ENCODE measurements at regions not wholly inside any gene's neighbourhood (a gene's known extent, or its start where the extent isn't known, plus 50 kb on each side); places are given as distances from the start of the nearest gene placed in this dataset.

DNA sequence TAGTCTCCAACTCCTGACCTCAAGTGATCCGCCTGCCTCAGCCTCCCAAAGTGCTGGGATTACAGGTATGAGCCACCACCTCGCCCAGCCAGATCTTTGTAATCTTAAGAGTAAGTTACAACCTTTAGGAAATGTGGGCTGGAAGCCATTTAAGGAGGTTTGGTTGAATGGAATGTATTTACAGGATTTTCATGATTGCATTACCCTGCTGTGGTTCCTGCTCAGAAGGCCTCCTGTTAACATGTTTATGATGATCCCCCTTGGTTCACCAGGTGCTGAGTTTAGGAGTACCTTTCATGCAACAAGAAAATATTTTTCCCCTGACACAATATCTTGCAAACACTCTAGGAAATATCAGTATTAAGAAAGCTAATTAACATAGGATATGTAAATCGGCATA, 187.4 kb upstream of the SH3BP4 start:
- DNase-seq (ENCODE audit: low spot score): no peak

DNA sequence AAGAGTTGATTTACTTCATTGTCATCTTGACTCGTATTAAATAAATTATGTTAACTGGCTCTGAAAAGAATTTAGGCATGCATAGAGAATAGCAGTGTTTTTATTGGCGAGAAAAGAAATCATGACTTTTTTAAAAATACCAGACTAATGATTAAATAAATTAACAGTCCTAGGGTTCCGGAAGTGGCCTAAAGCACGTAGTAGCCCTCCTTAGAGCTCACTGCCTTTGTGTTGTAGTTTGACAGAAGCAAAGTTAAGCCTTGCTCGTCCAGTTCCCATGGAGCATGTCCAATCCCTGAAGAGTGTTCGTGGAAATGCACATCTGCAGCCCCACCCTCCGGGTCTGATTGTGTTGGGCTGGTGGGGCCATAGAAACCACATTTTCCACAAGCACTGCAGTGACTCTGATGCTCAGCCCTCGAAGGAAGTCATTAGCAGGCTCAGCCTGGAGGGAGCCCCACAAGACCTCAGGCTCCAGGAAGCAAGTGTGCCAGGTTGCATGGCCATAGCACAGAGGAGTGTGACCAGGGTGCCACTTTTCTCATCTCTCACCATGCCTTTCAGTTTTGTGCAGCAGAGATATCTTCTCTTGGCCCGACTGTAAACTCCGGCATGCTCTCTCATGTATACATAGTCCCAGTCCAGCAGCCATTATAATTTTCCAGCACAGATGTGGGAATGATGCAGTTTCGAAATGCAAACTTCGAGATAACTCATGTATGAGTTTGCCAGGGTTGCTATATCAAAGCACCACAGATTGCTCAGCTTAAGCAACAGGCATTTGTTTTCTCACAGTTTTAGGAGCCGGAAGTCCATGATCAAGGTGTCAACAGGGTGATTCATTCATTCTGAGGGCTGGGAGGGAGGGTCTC, 188.6 kb upstream of the SH3BP4 start:
- DNase-seq (ENCODE audit: low spot score): no peak

DNA sequence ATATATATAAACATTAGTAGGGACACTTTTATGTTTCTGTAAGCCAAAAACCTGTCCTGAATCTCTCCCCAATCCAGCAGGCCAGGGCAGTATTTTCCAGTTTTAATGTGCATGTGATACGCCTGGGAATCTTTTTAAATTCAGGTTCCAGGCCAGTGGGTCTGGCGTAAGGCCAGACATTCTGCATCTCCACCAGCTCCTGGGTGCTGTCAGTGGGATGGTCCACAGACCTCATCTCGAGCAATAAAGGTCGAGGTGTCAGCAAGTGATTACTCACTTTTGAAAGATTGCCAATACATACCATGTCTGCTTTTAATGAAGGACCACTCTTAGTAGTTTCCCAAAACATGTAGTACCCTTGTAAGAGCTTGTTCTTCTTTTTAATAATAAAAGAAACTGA, 189.9 kb upstream of the SH3BP4 start:
- DNase-seq (ENCODE audit: low spot score): no peak

DNA sequence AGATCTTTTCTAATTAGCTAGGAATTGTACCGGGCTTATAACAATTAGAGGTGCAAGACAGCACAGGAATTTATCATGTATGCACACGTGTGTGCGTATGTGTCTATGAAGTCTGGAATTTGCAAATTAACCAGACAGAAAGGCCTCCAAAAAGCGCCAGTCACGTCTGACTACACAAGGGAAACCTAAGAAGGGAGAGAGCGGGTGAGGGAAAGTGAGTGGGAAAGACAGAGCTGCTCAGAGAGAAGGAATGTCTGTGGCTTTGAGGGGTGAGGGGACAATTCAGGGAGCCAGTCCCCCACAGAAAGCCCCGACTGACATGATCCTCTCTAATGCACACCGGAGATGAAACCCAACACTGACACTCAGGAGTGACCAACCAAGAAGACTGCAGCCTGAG, 197.7 kb upstream of the SH3BP4 start:
- no peak for DNase-seq (ENCODE audit: low spot score)

DNA sequence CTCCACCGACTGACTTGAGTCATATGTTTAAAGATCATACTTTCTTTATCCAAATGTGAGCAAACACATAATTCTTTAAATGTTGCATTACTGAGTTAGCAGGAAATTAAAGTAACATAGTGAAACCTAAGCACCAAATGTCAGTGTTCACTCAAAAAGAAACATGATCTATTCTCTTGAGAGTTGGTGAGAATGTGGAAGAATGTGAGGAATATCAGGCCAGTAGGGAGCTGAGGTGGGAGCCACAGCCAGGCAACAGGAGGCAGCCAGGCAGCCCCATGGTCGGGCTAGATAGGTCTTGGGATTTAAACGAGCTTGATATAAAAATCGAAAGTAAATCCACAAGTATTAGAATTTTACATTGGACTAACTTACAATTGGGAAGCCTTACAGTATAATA, 198.1 kb upstream of the SH3BP4 start:
- no peak for DNase-seq (ENCODE audit: low spot score)

DNA sequence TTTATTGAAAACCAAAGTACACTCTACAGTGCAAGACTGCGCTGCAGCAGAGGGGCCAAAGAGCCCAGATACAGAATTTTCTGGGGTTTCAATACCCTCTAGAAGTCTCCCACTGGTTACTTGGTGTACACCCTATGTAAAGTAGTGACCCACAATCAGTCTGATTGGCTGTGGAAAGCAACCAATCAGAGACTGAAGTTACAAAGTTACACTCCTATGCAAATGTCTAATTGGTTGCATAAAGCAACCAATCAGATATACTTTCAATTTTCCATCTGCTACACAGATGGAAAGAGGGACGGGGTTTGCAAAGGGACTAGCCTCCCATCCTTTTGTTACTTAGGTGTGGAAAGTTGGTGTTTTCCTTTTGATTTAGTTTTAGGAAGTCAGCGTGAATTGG, 198.9 kb upstream of the SH3BP4 start:
- DNase-seq (ENCODE audit: low spot score): no peak

DNA sequence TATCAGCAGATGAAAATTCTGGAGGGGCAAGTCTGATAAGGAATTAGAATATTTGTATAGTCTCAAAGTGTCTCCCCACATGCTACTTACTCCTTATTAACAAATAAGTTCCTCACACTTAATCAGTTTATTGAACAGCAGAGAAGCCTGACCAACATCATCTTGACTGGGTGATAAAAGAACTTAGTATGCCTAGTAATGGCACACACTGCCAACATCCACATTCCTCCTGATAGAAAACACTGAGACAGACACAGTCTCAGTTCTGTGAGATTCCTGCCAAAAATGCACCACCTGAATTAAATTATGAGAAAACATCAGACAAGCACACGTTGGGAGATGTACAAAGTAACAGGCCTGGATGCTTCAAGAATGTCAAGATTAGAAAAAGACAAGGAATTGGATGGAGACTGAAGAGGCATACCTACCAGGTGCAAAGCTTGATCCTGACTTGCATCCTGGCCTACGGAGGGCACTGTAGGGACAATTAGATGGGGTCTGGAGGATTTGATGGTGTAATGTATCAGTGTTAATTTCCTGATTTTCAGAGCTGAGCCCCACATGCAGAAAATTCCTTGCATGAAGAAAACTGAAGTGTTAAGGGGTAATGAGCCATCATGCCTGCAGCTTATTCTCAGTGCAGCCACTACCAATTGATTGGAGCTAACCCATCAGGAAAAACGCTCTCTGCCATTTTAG, 200.4 kb upstream of the SH3BP4 start:
- no peak for DNase-seq (ENCODE audit: low spot score)

DNA sequence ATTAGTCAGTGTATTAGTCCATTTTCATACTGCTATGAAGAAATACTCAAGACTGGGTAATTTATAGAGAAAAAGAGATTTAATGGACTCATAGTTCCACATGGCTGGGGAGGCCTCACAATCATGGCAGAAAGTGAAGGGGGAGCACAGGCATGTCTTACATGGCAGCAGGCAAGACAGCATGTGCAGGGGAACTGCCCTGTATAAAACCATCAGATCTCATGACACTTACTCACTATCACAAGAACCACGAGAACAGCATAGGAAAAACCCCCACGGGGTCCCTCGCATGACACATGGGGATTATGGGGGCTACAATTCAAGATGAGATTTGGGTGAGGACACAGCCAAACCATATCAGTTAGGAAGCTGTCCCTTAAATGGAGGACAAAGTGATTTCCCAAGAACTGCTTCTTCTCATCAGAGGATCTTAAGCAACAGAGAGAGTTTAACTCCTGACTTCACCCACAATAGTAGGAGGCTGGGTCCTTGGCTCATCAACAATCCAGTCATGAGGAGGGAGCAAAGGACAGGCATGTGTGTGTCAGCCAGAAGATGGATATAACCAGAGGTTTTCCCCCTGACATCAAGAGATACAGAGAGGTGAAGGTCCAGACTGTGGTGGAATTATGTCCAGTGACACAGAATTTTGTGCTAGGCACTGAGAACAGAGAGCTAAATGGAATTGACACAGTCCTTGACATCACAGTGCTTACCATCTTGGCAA, 203.8 kb upstream of the SH3BP4 start:
- DNase-seq (ENCODE audit: low spot score): no peak

DNA sequence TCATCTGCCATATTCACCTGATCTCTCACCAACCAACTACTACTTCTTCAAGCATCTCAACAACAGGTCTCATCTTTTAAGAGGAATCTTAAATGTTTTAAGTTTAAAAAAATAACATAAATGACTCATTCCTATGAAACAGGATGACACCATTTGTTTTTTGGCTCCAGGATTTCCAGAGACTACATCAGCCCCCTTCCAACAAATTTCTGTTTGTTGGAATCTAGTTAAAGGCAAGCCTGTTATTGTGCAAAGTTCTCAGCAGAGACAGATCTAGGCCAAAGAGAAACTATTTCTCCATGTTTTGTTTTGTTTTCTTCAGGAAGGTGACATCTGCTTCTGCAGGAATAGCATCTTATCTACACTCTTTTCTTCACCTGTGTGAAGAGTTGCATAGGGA, 204.8 kb upstream of the SH3BP4 start:
- no peak for DNase-seq (ENCODE audit: low spot score)

DNA sequence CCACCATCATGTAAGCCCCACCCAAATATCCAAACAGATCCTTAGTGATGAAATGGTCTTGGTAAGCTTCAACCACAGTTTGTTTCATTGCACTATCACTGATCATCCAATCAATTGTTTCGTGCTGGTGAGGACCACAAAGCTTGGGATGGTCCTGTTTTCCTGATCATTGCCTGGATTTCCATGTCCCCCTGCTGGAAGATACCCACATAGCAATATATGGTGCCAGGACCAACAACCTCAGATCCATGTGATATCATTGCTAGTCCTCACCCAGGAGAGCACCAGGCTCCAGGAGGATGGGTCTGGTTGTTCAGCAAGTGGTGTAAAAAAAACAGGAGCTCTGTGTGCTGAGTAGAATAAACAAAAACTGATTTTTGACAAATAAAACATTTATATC, 206.5 kb upstream of the SH3BP4 start:
- DNase-seq (ENCODE audit: low spot score): peak; percentile 8

DNA sequence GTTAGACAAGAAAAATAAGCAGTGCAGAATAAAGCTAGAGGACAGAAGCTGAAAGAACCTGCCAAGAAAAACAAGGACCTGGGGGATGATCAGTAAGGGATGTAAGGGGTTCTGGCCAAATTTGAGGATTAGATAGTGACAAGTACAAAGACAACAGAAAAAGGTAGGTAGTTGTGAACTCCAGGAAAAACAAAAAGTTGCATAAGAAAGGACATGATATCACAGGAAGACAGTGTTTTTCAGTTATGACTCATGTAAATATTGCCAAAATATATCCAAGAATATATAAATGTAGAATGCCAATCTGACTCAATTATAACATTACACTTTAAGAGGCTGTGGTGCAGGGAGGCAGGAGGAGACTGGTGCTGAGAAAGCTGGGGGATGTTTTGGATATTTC, 209.8 kb upstream of the SH3BP4 start:
- no peak for DNase-seq (ENCODE audit: low spot score)

DNA sequence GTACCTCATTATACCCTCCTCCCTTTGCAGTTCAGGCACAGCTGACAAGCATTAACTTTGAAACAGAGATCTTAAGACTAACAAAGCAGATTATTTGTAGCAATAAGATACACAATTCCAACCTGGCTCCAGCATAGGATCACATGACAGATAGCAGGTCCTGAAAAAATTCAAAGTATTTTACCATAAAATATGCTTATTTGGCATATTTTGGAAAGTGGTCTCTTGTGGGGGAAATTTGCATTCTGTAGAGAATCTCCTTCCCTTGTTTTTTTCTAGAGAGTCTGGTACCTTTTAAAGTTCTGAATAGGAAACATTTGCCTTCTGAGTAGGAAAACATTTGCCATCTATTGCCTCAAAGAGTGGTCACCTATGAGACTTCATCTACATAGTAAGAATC, 212.8 kb upstream of the SH3BP4 start:
- DNase-seq (ENCODE audit: low spot score): no peak

DNA sequence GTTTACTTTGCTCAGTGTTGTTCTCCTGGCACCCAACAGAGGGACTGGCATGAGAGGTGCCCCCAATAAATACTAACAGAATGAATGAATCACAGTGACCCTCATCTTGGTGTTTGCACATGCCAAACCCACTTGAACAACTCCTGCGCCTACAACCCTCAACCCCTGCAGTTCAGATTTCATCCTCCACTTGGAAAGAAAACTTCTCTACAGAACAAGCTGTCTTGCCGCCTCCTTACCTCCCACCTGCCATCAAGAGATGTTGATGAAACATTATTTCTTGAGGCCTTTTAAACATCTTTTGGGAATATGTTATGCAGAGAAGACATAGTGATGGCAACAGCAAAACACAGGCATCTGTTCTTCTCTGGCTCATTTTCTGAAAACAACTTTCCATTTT, 216.0 kb upstream of the SH3BP4 start:
- no peak for DNase-seq (ENCODE audit: low spot score)

DNA sequence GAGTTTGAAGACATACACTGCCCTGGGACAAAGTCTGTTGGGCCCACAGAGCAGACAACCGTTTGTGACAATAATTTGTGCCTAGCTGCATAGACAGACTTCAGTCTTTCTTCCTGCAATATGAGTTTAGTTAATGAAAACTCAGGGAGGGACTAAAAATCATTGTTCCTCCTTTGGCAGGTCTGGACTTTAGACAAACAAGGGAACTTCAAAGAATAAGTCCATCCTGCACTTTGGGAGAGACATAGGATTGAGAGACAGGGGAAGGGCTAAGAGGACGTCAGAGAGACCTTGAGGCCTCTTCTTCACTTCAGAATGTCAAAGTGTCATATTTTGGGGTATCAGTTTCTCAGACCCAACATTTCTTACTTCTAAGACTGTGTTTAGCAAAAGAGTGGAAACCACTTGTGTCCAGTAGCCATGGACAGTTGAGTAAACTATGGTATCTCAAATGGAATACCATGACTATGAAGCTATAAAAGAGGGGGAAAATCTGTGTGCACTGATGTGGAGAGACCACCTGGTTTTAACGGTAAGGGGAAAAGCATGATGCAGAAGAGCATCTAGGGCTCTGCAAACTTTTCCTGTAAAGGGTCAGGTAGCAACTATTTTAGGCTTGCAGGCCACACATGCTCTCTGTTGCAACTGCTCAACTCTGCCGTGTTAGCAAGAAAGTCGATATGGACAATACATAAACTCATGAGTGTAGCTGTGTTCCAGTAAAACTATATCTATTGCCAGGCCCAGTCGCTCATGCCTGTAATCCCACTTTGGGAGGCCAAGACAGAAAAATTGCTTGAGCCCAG, 217.8 kb upstream of the SH3BP4 start:
- DNase-seq (ENCODE audit: low spot score): no peak

DNA sequence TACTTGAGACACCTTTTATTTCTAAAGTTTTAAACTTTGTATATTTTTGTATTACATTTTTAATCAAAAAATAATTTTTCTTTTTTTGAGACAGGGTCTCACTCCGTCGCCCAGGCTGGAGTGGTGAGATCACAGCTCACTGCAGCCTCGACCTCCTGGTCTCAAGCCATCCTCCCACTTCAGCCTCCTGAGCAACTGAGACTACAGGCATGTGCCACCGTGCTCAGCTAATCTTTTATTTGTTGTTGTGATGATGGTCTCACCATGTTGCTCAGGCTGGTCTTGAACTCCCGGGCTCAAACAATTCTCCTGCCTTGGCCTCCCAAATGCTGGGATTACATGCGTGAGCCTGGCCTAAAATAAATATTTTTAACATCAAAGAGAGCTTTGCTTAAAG, 218.7 kb upstream of the SH3BP4 start:
- DNase-seq (ENCODE audit: low spot score): no peak

DNA sequence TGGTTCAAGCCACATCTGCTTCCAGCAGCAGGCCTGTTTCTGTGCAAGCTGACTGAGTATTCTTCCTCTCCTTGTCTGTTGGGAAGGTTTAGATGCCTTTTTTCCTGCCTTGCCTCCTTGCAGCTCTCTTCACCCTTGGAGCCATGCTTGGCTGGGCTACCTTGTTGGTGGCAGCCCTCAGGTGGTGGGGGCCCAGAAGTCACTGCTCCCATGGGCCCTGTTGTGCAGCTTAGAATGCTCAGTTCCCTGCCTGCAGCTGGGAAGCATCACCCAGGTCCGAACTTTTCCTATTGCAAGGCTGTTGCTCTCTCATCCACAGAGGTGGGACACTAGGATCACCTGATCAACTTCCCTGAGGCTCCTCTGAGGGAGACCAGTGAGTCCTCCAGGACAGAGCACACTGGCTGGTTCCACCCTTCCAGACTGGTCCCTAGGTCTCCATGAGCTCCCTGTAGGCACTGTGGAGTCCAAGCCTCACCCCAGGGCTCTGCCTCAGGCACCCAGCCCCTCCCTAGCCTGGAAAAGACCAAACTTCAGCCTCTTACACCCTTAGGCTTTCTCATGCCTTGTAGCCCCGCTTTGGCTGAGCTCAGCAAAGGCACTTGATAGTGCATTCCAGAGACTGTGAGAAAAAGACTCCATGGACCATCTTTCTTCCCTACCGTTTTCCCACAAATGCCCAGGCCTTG, 219.3 kb upstream of the SH3BP4 start:
- DNase-seq (ENCODE audit: low spot score): no peak

DNA sequence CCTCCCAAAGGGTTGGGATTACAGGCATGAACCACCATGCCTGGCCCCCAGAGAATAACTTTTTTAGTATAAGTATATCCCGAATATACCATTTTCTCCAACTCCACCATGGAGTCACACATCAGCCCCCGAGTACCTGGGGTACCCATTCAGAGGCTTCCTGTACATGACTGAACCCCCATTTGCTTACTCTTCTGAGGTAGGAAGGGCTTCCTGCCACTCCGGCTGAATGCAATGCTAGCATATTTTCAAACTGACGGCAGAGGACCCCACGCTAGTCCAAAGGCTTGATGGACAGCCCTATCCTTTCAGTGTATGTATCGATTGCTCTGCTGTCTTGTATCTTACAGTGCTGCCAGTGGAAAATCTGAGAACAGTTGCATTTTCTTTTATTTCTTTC, 220.6 kb upstream of the SH3BP4 start:
- DNase-seq (ENCODE audit: low spot score): no peak

DNA sequence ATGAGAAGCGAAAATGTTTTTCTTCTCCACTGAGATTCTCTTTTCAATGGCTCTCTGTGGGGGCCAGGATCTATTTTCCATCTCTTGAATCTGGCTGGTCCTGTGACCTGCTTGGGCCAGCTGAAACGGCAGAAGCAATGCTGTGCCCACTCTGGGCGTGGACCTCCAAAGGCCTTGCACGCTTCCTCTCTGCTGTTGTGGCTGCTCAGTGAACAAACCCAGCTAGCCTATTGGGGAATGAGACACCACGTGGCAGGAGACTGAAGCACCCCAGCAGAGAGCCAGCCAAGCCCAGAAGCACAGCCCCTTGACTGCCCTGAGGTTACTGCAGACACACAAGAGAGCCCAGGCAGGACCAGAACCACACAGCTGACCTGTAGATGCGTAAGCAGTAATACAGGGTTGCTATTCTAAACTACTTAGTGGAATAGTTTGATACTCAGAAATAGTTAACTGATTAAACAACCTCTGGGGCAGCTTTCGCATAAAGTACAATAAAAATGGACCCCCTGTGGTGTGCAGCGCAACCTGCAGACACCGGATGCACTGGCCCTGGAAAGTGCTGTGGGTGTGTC, 221.7 kb upstream of the SH3BP4 start:
- no peak for DNase-seq (ENCODE audit: low spot score)

DNA sequence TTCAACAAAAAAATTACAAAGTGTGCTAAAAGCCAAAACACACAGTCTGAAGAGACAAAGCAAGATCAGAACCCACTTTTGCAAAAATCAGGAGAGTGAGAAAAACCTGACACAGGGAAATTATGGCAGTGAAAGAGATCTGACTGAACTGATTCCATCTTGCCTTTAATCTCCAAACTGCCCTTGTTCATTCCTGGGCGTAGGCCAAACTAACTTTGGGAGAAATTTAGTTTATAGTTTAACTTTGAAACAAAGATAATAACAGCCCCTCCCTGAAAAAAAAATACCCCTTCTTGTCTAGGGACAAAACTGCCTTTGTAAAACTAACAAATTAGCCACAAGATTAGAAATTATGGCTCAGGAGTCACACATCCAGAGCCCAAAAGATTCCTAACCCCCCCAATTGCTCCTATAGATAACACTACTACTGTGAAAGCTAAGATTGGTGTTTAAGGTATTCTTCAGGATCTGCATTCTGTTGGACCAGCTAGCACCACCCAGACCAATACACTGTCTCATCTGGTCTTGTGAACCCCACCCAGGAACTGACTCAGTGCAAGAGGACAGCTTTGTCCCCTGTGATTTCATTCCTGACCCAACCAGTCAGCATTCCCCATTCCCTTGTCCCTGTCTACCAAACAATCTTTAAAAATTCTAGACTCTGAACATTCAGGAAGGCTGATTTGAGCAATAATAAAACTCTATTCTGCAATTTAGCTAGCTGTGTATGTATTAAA, 226.1 kb upstream of the SH3BP4 start:
- no peak for DNase-seq (ENCODE audit: low spot score)

DNA sequence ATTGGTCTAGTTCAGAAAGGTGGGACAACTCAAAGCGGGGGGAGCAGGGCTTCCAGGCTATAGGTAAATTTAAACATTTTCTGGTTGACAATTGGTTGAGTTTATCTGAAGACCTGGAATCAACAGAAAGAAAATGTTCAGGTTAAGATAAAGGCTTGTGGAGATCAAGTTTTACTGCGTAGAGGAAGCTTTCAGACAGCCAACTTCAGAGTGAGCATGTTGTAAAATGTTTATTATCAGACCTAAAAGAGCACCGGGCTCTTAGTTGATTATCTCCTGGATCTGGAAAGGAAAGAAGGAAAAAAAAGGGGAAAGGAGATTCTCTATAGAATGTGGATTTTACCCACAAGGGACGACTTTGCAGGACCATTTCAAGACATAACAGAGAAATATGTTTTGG, 227.0 kb upstream of the SH3BP4 start:
- no peak for DNase-seq (ENCODE audit: low spot score)

DNA sequence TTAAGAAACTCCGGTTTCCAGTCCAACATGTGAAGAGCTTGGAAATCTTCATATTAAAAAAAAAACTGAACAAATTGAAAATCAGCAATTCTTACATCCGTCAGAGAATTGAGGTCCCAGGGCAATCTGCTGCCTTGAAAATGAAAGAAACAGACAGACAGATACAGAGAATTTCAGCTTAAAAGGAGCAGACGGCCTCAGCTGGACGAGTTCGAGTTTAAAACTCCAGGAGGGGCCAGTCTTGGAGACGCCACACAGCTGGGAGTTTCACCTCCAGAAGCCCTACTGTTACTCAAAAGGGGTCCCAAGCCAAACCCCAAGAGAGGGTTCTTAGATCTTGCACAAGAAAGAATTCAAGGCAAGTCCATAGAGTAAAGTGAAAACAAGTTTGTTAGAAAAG, 226.5 kb upstream of the ARL4C start:
- DNase-seq (ENCODE audit: low spot score): no peak
